GM10266 (cell line): ENCODE measurements at regions not wholly inside any gene's neighbourhood (a gene's known extent, or its start where the extent isn't known, plus 50 kb on each side); places are given as distances from the start of the nearest gene placed in this dataset.

Experiments
- DNase-seq: peaks from one replicate; pipeline ENCODE4 v3.0.0; 2012; ENCODE audit errors: extremely low spot score
- CTCF ChIP-seq: IDR thresholded peaks from 2 replicates; pipeline ENCODE4 v1.5.1; 2012; ENCODE audit warnings: mild to moderate bottlenecking, low read depth; ENCODE audit not compliant: control insufficient read depth, insufficient read depth; ENCODE audit errors: missing control alignments

- no peak for TF ChIP-seq CTCF
- no peak for DNase-seq
Observed at GRCh38 chr14:83023369-83023768, 1489.7 kb upstream of the SEL1L start.

GRCh38 chr14:83041224-83041623, 1507.6 kb upstream of the SEL1L start:
- no peak for TF ChIP-seq CTCF
- no peak for DNase-seq

GRCh38 chr14:83042858-83043257, 1509.2 kb upstream of the SEL1L start:
- DNase-seq, result no peak
- no peak for TF ChIP-seq CTCF

GRCh38 chr14:83044001-83044400, 1510.3 kb upstream of the SEL1L start:
- DNase-seq, result no peak

GRCh38 chr14:83047059-83047830, 1513.6 kb upstream of the SEL1L start:
- DNase-seq, result no peak
- no peak for TF ChIP-seq CTCF

More at GRCh38 chr14:83044001-83044400, 1510.3 kb upstream of the SEL1L start:
- no peak for TF ChIP-seq CTCF

- TF ChIP-seq CTCF, result no peak
- DNase-seq, result no peak
Observed at GRCh38 chr14:83053022-83053710, 1519.5 kb upstream of the SEL1L start.

- no peak for TF ChIP-seq CTCF
- DNase-seq, result no peak
Observed at GRCh38 chr14:83058068-83058467, 1524.4 kb upstream of the SEL1L start.
